ENCODE measurements at regions not wholly inside any gene's neighbourhood (a gene's known extent, or its start where the extent isn't known, plus 50 kb on each side); places are given as distances from the start of the nearest gene placed in this dataset.
"Not testable (repeated sequence)": the region's sequence is repeated elsewhere in the genome, so short reads cannot be mapped to it uniquely, and the experiment has no call there.

DNA sequence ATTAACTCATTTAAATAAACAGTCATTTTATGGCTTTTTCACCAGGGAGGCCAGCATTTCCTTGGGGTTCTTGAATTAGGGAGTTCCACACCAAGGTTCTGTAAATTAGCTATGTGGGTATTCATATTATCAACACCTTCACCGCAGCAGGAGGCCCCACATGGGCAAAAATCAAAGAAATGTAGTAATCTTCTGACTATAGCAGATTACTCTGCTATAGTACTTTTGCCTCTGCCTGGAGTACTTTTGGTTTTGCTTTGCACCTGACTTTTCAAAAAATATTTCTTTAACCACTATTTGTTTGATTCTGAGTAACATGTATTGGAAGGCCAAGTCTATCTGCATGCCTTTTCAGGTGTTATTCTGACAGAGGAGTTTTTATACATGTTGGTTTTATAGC is 728.1 kb downstream of the TTLL7 start:
- ATAC-seq, H3K36me3 Mint-ChIP-seq, H3K27me3 Mint-ChIP-seq, H3K4me1 Mint-ChIP-seq, H3K4me3 Mint-ChIP-seq, H3K27ac Mint-ChIP-seq, H3K9me3 Mint-ChIP-seq: not testable (repeated sequence)

GRCh38 chr1:83263808-83264207 is 735.1 kb downstream of the TTLL7 start:
- not testable (repeated sequence) for H3K27ac Mint-ChIP-seq, ATAC-seq, H3K4me3 Mint-ChIP-seq

GRCh38 chr1:83251687-83252086 is 747.2 kb downstream of the TTLL7 start:
- H3K9me3 Mint-ChIP-seq = peaks cover 13% of the 10 kb centered on the region
- H3K27ac Mint-ChIP-seq, H3K4me3 Mint-ChIP-seq, H3K36me3 Mint-ChIP-seq, H3K27me3 Mint-ChIP-seq, H3K4me1 Mint-ChIP-seq, ATAC-seq: not testable (repeated sequence)

More at GRCh38 chr1:83263808-83264207, 735.1 kb downstream of the TTLL7 start:
- not testable (repeated sequence) for H3K27me3 Mint-ChIP-seq, H3K9me3 Mint-ChIP-seq, H3K36me3 Mint-ChIP-seq, H3K4me1 Mint-ChIP-seq

- not testable (repeated sequence) for H3K9me3 Mint-ChIP-seq, H3K4me3 Mint-ChIP-seq, ATAC-seq, H3K27ac Mint-ChIP-seq, H3K4me1 Mint-ChIP-seq, H3K36me3 Mint-ChIP-seq, H3K27me3 Mint-ChIP-seq
Observed at GRCh38 chr1:83246780-83247179, 752.2 kb downstream of the TTLL7 start.

DNA sequence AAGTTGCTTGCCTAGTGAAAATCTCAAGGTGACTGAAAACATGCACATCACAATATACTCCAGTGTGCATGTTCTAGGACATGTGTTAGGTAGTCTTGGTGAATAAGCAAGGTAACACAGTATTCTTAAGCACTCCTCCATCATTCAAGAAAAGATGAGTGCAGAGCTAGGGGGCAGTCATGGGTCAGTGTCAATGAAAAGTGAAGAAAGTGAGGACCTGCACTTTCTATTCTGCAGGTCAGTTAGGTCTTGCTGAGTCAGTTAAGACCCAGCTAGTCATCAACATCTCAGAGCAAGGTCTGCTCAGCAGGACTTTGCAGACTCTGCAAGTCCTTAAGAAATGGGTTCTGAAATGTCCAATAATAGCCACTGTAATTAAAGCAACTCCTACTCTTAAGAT is 754.1 kb downstream of the TTLL7 start:
- not testable (repeated sequence) for H3K27ac Mint-ChIP-seq, H3K27me3 Mint-ChIP-seq, H3K4me1 Mint-ChIP-seq, H3K36me3 Mint-ChIP-seq, H3K9me3 Mint-ChIP-seq, H3K4me3 Mint-ChIP-seq
- peak; percentile 36 for ATAC-seq

DNA sequence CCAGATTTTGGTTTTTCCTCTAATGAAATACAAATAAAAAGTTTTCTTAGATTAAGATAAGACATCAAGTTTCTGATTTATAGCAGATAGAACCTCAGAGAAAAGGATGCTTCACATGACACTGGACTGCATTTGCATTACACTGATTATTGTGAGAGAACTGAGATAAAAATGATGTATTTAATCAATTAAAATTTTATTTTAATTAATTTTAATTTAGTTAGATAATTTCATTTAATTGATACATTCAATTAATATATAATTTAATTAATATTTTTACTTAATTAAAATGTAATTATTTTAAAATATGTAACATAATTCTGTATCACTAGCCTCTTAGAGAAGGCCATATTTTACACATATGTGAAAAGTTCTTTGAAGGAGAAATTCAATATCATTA is 759.4 kb downstream of the TTLL7 start:
- H3K27me3 Mint-ChIP-seq, H3K4me1 Mint-ChIP-seq, H3K4me3 Mint-ChIP-seq, H3K9me3 Mint-ChIP-seq, H3K27ac Mint-ChIP-seq, ATAC-seq, H3K36me3 Mint-ChIP-seq: not testable (repeated sequence)

- ATAC-seq, H3K36me3 Mint-ChIP-seq, H3K4me3 Mint-ChIP-seq, H3K27me3 Mint-ChIP-seq, H3K27ac Mint-ChIP-seq, H3K4me1 Mint-ChIP-seq, H3K9me3 Mint-ChIP-seq: not testable (repeated sequence)
Observed at GRCh38 chr1:83238654-83239053, 760.3 kb downstream of the TTLL7 start.

DNA sequence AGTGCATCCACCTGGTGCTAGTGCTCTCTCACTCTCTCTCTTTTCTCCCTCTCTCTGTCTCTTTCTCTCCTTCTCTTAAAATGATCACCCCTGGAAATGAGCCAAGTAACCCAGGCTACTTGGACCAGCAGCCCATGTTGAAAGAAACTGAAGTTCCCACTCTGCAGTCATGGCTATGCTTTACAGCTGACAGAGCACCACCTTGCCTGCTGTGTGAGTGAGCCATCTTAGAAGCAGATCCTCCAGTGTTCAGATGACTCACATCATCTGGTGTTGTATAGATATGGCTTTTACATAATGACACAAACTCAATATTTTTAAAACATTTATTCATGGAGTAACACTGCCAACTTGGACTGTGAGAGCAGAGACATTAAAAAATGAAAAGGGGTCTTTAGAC is 779.1 kb downstream of the TTLL7 start:
- not testable (repeated sequence) for H3K4me3 Mint-ChIP-seq, H3K27me3 Mint-ChIP-seq

GRCh38 chr1:83218036-83218716 is 780.8 kb downstream of the TTLL7 start:
- not testable (repeated sequence) for H3K27ac Mint-ChIP-seq, H3K4me1 Mint-ChIP-seq, H3K27me3 Mint-ChIP-seq, H3K36me3 Mint-ChIP-seq, ATAC-seq, H3K9me3 Mint-ChIP-seq, H3K4me3 Mint-ChIP-seq

More for the DNA sequence above, 779.1 kb downstream of the TTLL7 start:
- not testable (repeated sequence) for H3K9me3 Mint-ChIP-seq, ATAC-seq, H3K4me1 Mint-ChIP-seq, H3K36me3 Mint-ChIP-seq, H3K27ac Mint-ChIP-seq

GRCh38 chr1:83214317-83214716 is 784.6 kb downstream of the TTLL7 start:
- not testable (repeated sequence) for H3K27ac Mint-ChIP-seq, H3K4me3 Mint-ChIP-seq, H3K36me3 Mint-ChIP-seq, H3K4me1 Mint-ChIP-seq, ATAC-seq, H3K9me3 Mint-ChIP-seq, H3K27me3 Mint-ChIP-seq

DNA sequence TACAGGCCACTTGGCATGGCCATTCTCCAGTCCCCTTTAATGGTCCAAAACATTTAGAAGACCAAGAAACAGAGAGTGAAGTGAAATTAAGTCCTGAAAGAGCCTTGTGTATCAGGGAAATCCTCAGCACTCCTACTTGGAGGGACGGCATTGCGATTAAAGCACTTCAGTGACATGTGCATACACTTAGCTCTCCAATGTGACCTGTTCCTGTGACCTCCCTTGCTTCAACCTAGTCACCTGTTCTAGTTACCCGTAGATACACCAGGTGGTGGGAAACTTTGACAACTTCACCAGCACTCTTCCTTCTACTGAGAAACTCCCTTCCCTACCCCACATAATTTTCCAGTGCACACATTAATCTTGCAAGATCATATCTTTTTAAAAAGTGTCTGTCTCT is 785.3 kb downstream of the TTLL7 start:
- not testable (repeated sequence) for H3K9me3 Mint-ChIP-seq, H3K27ac Mint-ChIP-seq, H3K4me1 Mint-ChIP-seq, H3K36me3 Mint-ChIP-seq, ATAC-seq, H3K4me3 Mint-ChIP-seq, H3K27me3 Mint-ChIP-seq

- not testable (repeated sequence) for H3K27me3 Mint-ChIP-seq, H3K27ac Mint-ChIP-seq, H3K4me3 Mint-ChIP-seq, H3K36me3 Mint-ChIP-seq, H3K4me1 Mint-ChIP-seq, H3K9me3 Mint-ChIP-seq
- ATAC-seq = peak; percentile 48
Observed at GRCh38 chr1:83212033-83212432, 786.9 kb downstream of the TTLL7 start.

DNA sequence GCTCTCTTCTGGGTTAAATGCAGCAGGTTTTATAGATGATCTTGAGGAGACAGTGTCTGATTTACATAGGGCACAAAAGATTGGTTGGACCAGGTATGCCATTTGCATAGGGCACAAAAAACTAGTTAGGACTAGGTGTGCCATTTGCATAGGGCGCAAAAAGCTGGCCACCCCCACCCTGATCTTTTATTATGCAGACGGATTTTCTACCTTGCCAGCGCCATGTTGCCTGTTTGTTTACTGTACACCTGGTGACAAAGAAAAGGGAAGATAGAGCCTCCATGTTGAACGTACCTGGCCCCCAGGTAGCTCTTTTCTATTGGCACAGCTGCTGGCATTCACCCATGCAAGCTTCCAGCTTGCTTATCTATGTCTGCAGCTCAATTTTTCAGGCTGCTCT is 790.4 kb downstream of the TTLL7 start:
- not testable (repeated sequence) for H3K4me3 Mint-ChIP-seq, H3K36me3 Mint-ChIP-seq, ATAC-seq, H3K4me1 Mint-ChIP-seq, H3K27me3 Mint-ChIP-seq, H3K27ac Mint-ChIP-seq, H3K9me3 Mint-ChIP-seq

- not testable (repeated sequence) for H3K4me3 Mint-ChIP-seq, H3K4me1 Mint-ChIP-seq, H3K9me3 Mint-ChIP-seq, ATAC-seq, H3K27me3 Mint-ChIP-seq, H3K36me3 Mint-ChIP-seq, H3K27ac Mint-ChIP-seq
Observed at GRCh38 chr1:83194610-83195009, 804.3 kb downstream of the TTLL7 start.

GRCh38 chr1:83182033-83182728 is 816.8 kb downstream of the TTLL7 start:
- H3K4me3 Mint-ChIP-seq, H3K27ac Mint-ChIP-seq, ATAC-seq, H3K4me1 Mint-ChIP-seq, H3K9me3 Mint-ChIP-seq, H3K36me3 Mint-ChIP-seq, H3K27me3 Mint-ChIP-seq: not testable (repeated sequence)

- H3K36me3 Mint-ChIP-seq, H3K4me3 Mint-ChIP-seq, H3K27me3 Mint-ChIP-seq, ATAC-seq, H3K27ac Mint-ChIP-seq, H3K4me1 Mint-ChIP-seq, H3K9me3 Mint-ChIP-seq: not testable (repeated sequence)
Observed at GRCh38 chr1:83180621-83181020, 818.3 kb downstream of the TTLL7 start.
